GM21515 (cell line): ENCODE measurements at regions not wholly inside any gene's neighbourhood (a gene's known extent, or its start where the extent isn't known, plus 50 kb on each side); places are given as distances from the start of the nearest gene placed in this dataset.
"Not testable (repeated sequence)": the region's sequence is repeated elsewhere in the genome, so short reads cannot be mapped to it uniquely, and the experiment has no call there.

Source experiments
- ATAC-seq: cut with Tn5 transposase; IDR thresholded peaks from one replicate; pipeline ENCODE4 v1.9.1; 2021; ENCODE audit not compliant: unreplicated experiment

DNA sequence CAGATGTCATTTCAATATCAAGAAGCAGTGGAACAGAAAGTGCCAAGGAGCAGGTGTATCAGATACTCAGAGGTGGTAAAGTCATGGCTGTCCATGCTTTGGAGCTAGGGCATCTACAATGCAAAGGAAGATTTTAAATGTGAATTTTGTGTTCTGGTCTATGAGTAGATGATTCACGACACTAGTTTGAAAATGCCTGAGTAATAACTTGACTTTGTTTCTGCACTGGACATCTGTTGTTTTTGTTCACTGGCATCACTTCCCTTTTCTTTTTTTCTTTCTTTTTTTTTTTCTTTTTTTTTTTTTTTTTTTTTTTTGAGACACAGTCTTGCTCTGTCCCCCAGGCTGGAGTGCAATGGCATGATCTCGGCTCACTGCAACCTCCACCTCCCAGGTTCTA lies 460.7 kb upstream of the PAPPA start:
- not testable (repeated sequence) for ATAC-seq

DNA sequence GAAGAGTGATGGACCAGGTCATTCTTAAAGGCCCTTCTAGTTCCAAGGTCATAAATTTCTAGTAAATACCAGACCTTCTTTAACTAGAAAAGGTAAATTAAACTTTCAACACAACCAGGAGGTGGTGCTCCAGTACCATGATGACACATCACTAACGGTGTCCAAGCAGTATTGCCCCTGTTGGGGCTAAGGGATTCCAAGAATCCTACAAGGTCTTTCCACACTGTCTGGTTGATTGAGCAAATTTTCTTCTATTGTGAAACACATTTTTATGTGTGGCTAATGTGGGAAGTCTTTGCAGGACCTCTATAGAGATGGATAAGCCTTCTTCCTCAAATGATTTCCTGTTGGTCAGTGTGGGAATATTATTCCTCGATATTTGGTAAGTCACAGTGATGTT lies 459.6 kb upstream of the PAPPA start:
- no peak for ATAC-seq

DNA sequence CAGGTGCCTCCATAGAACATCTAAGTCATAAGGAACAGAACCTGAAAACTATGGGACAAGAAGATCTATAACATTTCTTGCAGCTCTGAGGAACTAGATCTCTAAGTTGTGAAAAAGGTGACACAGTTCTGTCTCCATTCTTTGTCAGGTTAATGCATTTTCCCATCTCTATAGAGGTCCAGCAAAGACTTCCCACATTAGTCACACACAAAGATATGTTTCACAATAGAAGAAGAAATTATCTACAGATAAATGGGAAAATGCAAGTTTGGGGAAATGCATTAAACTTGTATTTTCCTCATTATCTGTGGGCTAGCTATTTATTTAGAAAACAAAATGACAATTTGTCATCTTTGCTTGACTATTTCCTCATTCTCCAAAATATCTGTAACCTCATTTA lies 458.6 kb upstream of the PAPPA start:
- ATAC-seq = no peak

DNA sequence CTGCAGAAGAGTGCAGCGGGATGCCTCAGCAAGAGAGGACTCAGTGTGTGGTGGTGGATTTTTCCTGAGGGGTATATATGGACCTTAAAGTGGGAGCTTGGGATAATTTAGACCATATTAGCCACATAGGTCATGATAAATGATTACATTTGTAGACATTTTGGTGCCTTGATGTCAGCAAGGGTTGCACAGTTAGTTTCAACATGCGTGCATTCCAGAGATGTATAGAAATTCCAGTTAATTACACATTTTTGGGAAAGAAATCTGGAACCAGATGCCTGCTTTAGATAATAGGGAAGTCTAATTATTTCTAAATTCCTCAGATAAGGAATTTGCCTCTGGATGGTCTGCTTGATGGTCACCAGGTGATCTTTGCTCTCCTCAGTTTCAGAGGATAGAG lies 440.6 kb upstream of the PAPPA start:
- no peak for ATAC-seq

DNA sequence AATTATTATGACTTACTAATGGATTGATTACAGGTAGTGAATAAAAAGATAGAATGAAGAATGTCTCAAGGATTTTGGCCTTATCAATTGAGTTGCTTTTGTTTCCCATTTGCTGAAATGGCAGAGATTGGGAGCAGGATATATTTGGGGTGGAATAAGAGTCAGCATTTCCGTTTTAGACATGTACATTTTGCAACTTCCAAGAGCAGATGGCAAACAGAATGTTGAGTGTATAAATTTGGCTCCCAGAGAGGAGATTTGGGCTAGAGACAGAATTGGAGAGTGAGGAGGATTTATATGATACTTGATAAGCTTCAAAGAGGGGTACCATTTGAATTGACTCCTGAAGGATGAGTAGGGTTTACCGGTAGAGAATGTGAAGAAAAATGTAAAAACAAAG lies 437.9 kb upstream of the PAPPA start:
- no peak for ATAC-seq

DNA sequence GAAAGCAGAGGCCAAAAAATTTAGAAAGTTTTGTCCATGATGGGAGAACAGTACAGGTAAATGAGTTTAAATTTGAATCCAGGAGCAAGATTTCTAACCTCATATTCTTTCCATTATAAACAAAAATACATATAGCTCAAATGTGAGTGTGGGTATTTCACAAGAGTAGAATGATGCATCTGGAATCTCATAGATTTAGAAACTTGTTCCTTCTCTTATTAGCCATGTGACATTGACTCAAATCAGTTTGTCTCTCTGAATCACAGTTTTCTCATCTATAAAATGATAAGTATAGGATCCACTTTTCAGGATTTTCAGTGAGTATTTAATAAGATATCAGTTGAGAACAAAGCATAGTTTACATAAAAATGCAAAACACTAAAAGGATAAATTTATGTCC lies 436.3 kb upstream of the PAPPA start:
- ATAC-seq = no peak

DNA sequence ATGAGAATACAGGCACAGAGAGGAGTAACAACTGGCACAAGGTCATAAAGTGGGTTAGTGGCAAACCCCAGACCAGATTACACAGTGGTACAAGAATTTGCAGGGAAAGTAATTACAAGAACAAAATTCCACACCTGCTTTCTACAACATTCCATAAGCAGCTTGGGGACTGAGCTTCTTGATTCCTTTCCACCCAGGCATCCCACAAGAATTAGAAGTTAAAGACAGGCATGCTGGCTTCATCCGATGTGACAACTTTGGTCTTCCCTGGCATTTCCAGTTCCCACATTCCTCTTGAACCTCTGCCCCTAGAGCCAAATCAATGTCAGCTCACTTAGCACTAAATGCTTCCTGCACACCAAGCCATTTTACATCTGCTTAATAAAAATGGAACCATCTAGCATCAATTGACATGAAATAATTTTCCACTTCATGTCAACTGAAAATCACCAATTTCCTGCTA lies 435.8 kb upstream of the PAPPA start:
- no peak for ATAC-seq

DNA sequence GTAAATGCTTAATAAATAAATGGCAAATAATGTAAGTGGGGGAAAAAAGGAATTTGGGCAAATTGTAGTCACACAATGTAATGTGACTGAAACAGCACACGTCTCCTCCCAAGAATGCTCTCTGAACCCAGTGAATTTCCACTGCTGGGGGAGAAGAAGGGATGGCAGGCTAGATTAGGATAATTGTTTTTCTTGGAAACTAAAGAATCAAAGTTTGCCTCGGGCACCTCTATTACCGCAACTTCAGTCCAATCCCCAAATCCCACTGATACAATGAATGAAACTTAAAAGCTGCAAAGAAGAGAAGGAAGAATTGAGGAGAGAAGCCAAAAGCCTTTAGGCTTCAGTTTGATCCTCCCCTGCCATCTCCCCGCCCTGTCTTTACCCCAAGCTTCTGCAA lies 423.2 kb upstream of the PAPPA start:
- no peak for ATAC-seq

DNA sequence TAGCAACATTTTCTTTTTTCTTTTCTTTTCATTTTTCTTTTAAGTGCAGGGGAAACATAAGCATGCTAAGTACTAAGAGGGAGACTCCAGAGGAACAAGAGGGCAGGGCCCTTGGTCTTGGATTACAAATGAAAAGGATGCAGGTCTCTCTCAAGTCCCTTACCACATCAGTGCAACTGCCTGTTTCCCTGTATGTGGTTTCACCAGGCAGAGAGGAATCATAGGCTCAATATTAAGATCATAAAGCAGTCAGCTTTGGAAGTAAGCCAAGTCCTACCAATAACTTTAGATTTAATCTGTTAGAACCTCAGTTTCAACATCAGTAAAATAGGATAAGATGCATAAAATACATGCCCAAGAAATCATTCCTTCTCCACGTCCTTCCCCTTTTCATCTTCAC lies 422.7 kb upstream of the PAPPA start:
- ATAC-seq = no peak

DNA sequence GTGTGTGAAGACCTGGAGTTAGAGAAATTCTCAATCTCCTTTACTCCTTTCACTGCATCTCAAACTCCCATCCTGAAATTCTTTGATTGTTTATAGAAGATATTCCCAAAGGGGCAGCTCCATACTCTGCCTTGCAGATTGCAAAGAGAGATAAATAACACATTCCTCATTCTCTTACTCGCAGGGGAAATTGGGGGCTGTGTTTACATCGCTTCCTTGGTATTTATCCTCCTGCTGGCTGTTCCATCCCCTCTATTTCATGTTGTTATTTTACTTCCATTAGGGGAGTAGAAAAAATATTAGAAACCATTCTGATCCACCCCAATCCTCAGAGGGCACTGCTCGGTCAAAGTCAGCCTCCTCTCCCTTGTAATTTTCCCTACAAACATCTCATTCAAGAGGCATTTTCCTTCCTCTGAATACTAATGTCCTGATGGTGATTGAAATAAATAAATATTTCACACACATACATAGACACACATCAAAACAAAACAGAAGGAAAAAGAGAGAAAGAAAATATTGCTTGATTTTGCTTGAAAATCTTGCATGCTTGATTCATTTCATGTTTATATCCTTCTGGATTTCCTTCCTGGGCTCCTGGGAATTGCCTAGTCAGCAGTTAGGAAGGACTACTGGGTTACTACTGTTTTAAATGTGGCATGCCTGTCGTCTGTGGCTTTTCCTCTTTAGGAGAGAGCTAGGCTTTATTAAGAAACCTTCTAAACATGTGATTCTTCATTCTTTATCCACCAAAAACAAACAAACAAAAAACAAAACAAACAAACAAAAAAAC lies 420.1 kb upstream of the PAPPA start:
- no peak for ATAC-seq

DNA sequence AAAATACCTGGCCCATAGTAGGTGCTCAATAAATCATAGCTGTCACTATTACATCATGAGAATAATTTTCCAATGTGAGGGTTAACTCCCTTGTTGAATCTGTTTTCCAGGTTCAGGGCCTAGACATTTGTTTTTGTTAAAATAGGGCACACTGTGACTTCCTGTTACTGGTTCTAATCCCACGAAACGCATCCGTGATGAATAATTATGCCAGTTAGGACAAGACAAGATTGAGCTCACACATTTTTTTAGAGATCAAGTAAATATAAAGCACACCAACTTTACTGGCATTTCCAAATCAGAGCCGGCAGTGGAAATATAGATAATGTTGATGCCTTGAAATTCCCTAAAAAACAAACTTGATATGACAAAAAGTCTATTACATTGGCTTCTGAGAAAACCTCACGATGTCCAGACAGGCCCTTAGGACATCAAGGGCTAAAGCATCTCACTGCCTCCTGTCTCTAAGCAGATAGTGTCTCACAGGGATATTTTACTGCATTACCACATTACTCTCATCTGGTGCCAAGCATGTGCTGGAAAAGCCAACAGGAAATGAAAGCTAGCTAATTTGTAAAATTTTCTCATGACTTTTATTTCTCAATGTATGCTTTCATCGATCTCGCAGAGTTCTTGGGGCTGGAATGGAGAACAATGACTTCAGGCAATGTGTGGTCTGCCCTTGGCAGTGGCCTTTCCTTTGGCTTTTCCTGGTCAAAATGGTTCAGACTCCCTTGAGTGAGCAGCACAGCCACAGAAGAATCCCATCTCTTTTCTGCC lies 414.3 kb upstream of the PAPPA start:
- ATAC-seq = no peak

DNA sequence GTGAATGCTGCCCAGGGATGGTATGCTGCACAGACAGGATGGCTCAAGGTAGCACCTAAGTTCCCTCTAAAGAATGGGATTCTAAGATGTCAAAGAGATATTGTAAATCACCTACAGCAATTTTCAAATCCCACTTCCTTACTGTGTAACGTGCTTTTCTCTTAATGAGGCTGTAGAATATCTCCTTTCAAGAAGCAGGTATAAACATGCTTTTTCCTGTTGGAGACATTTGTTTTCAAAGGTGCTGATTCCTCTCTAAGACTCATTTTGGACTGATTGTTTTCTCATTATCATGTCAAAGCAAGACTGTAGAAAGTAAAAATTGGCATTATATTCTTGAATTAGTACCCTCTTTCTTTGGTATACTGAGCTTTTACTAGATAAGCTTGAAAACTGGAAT lies 412.6 kb upstream of the PAPPA start:
- no peak for ATAC-seq

DNA sequence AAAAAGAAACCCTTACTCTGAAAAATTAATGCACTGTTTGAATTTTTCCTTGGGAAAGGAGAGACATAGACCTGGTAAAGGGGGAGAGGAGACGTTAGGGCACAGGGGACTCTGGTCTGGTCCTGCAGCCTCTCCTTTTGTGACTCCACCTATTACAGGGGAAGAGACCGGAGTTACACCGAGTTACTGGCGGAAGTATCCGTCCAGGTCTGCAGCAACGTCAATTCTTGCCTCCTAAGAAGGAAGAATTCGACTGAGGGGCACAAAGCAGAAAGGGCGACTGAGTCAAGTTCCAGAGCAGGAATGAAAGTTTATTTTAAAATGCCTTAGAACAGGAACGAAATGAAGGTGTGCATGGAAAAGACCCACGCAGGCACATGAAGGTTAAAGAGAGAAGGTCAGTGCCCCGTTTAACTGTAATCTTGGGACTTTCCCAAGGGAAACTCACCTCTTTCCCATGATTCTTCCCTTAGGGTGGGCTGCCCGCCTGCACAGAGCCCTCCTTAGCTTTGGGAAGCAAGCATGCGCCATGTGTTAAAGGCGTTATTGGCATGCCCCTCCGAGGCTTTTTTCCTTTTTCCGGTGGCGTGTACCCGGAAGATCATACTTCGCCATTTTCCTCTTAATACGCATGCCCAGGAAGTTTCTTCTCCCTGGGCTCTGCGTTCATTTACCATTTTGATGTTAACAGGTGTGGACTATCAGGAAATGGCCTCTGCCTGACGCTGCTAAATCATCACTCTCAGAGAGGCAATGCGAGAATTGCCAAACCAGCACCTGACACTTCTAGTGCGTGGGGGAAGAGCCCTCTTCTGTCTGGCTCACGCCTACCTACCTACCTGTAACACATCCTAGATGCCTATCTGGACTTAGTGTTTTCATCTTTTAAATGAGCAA lies 409.6 kb upstream of the PAPPA start:
- ATAC-seq = no peak

DNA sequence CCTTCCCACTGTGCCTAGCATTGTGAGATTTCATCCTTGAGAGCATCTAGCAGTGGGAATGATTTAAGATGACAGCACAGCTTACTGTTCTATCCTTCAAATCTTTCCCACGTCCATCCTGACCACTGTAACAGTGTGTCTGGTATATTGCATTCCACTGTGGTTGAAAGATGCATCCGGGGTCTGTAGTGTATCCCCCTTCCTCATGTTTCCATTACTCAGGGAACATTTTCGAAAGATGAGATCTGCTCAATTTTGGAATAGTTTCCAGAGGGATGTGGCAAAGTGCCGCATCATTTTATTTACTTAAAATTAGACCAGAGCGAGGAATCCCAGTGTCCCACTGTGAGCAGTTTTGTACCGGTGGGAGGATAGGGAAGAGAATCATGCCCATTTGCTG lies 407.1 kb upstream of the PAPPA start:
- no peak for ATAC-seq

DNA sequence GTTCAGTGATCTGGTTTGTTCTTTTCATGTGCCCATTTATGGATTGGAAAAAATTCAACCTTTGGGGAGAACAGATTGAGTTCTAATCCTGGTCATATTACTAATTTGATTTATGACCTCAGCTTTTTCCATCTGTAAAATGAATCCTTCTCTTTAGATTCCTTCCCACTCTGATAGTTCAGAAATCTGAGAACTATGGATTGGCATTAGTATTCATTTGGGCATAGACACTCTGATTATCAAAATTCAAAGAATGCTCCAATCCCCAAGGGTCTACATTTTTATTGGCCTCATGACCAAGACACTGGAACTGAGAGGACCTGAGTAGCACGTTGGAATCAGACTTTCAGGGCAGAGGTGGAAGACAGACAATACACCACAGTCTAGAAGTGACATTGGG lies 405.9 kb upstream of the PAPPA start:
- no peak for ATAC-seq

DNA sequence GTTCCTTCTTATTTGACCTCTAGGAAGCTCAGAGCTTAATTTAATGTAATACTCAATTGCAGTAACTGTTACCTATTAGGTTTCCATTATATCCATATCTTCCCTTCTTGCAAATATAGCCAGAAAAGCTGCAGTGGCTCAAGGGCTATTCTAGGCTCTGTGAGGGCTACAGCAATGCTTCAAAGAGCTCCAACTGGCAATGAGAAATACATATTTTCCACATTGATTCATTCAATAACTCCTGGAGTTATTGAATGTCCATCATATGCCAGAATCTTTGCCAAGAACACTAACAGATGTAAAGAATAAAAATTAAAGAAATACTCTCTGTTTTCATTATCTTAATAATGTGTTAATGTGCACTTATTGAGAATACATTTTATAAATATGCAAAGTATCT lies 396.9 kb upstream of the PAPPA start:
- no peak for ATAC-seq

DNA sequence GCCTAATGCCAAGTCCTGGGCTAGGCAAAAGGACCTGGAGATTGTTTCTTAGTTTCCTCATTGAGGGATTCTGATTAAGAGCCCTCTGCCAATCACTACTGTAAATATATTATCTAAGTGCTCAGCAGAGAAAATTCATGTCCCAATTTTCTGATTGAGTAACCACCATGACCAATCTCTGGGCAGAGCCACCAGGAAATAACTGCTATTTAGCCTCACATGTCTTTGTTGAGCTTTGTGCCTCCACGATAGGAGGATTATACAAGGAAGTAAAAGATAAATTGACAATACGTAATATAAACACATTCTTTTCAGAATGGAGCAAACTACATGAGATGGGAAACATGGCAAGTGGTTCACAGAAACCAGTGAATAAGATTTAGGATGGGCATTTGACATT lies 396.1 kb upstream of the PAPPA start:
- ATAC-seq = no peak

DNA sequence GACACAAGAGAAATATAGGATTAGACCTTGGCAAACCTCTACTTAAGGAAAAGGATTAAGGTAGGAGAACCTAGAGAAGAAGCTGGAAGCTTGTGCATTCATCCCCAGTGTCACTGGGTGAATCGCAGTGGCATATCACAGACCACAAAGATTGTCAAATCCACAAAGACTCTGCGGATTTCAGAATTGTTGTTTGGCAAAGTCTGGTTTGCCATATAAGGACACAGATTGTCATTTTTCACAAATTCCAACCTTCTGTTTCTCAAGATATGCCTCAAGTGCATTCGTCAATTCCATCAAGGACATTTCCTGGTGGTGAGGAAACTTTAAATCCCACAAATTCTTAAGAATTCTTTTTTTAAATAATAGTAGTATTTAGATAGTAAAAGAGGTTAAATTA lies 395.1 kb upstream of the PAPPA start:
- no peak for ATAC-seq

DNA sequence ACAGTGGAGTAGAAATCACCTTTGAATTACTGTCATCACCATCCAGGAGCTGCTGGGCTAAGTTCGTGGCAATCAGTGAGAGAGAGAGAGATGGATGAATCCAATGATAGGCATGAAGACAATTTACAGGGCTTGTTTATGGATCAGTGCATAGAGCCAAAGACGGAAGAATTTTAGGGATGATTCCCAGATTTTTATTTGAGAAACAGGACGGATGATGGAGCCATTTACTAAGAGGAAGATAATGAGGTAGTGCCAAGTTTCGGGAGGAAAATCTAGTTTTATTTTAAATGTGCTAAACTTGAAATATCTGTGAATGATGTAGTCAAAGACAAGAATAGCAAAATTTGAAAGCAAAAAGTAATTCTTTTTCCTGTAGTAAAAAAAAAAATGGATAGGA lies 394.2 kb upstream of the PAPPA start:
- no peak for ATAC-seq

DNA sequence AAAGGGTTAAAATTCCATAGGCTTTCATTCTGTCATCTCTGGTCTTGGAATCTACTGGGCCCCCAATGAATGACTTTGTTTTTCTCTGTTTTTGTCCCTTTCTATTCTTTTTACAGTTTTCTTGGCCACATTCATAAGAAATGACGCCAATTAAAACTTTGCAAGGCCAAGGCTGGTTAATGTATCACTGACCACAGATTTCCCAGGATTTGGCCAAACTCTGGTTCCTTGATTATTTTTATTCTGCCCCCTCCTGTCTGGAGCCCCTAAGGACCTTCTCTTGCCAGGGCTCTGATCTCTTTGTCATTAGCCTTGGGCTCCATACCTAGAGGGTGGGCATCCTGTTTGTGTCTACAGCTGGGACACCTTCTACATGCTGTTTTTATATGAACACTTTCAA lies 388.9 kb upstream of the PAPPA start:
- ATAC-seq = no peak

DNA sequence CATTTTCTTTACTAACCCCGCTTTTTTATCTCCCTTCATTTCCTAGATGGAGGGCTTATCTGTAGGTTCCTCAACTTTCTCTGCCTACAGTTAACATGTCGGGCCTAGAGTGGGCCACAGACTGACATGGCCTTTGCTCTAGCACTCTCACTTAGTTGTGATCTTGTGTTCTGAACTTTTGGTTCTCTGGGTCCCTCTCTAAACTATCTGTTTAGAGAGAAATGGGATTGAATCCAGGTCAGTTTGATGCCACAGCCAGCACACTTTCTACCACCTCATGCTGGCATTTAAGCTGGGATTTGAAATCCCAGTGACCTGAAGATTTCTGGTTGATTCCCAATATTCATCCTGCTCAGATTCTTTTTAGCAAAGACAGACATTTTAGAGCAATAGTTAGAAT lies 388.5 kb upstream of the PAPPA start:
- ATAC-seq = no peak
